K562 (cell line): ENCODE measurements at regions not wholly inside any gene's neighbourhood (a gene's known extent, or its start where the extent isn't known, plus 50 kb on each side); places are given as distances from the start of the nearest gene placed in this dataset.

ENCODE experiments used
- CHD2 ChIP-seq: IDR thresholded peaks from 2 replicates; pipeline ENCODE4 v1.6.1; 2011; ENCODE audit warnings: low read depth, low read length
- EZH2 ChIP-seq: IDR thresholded peaks from 2 replicates; pipeline ENCODE4 v1.6.1; 2012; ENCODE audit warnings: low read depth, mild to moderate bottlenecking, inconsistent platforms, low read length, borderline replicate concordance
- FOXA1 ChIP-seq: fragments of 450-650 bp; IDR thresholded peaks from 2 replicates; pipeline ENCODE4 v1.6.1; 2016; ENCODE audit warnings: mild to moderate bottlenecking, borderline replicate concordance
- GATA2 ChIP-seq: sonication (generic); formaldehyde crosslinking; IDR thresholded peaks from 2 replicates; pipeline ENCODE4 v1.4.0; 2020; ENCODE audit warnings: mild to moderate bottlenecking, missing genetic modification reagents
- STAT5B ChIP-seq: fragments of 250-450 bp; sonication (Bioruptor Pico); IDR thresholded peaks from 2 replicates; pipeline ENCODE4 v1.8.0; 2021; ENCODE audit warnings: mild to moderate bottlenecking, inconsistent platforms
- ZNF24 ChIP-seq: fragments of 450-650 bp; IDR thresholded peaks from 2 replicates; pipeline ENCODE4 v1.6.1; 2016

GRCh38 chr5:26813235-26813634 is 225.2 kb downstream of the CDH9 start:
- TF ChIP-seq EZH2 (no peak), ZNF24 (no peak), CHD2 (no peak), STAT5B (CRISPR knock-in tag) (no peak), FOXA1 (no peak), GATA2 (CRISPR knock-in tag) (no peak)
